ENCODE measurements at regions not wholly inside any gene's neighbourhood (a gene's known extent, or its start where the extent isn't known, plus 50 kb on each side); places are given as distances from the start of the nearest gene placed in this dataset.
"Not testable (repeated sequence)": the region's sequence is repeated elsewhere in the genome, so short reads cannot be mapped to it uniquely, and the experiment has no call there.

DNA sequence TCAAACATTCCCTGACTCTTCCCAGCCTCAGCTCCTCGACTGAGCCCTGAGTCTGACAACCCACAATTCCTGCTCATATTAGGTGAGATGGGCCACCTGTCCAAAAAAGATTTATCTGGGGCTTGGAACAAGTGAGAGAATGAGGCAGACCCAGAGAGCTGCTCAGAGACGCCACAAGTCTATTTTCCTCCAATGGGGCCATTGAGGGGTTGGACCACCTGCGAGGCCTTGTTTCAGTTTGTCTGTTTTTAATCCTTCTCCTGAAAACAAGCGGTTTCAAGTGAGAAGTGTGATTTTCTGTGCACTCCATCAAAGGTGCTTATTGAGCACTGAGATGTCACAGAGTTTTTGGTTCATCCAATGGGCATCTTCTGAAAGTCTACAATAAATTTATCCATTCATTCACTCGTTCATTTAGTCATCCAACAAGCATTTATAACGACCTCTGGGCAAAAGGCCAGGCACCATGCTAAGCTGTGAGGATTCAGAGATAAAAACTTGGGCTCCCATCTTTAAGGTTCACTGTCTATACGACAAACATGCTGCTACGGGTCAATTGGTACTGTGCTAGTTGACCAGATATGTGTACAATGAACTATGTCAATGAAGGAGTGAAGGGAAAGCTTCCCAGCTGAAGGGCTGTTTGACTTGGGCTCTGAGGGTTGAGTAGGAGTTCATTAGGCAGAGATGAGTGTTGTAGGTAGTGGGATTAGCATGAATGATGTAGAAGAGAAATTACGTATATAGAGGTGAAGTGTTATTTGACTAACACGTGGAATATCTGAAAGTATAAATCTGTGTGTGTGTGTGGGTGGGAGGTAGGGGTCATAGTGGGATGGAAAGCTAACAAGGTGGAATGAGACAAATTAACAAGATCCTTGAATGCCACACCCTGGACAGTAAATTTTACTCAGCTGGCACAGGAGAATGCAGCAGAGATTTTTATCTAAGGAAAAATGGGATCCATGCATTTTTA is 168.9 kb downstream of the MIAT start:
- Histone ChIP-seq H3K36me3 (ENCODE audit: insufficient read depth, low read length) (no peaks in the 10 kb centered on the region), H3K27ac (ENCODE audit: low read depth, low read length) (no peak overlapping the region), H3K27me3 (ENCODE audit: insufficient read depth, low read length) (0 out of 2 replicates have a peak, but pooled peaks cover 1% of the 10 kb centered on the region), H3K4me3 (ENCODE audit: low read depth, low read length) (no peak overlapping the region), H3K79me2 (ENCODE audit: control insufficient read depth, insufficient read depth, low read length, unreplicated experiment) (no peaks in the 10 kb centered on the region), H3K4me1 (ENCODE audit: control insufficient read depth, insufficient read depth, low read length, unreplicated experiment) (no peaks in the 10 kb centered on the region), H2AFZ (ENCODE audit: low read length, unreplicated experiment) (no peak overlapping the region)

DNA sequence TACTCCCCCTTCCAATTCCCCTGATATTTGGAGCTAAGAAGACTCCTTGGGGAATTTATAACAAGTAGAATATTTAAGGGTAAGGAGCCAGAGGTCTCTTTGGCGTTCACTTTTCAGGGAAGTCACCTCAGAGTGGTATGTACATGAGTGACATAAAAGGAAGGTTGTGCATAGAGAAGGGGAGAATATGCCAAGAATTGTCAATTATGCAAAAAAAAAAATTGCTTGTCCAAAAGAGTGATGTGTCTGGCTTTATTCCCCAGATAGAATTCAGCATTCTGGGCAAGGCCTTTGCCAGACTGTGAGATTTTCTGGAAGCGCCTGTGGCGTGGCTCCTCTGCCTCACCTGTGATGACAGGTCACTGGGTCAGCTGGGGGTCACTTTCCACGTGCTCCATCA is 170.2 kb downstream of the MIAT start:
- no peaks in the 10 kb centered on the region for H3K4me1 ChIP-seq (ENCODE audit: control insufficient read depth, insufficient read depth, low read length, unreplicated experiment)
- no peak overlapping the region for H3K27ac ChIP-seq (ENCODE audit: low read depth, low read length)
- H3K79me2 ChIP-seq (ENCODE audit: control insufficient read depth, insufficient read depth, low read length, unreplicated experiment) = no peaks in the 10 kb centered on the region
- no peaks in the 10 kb centered on the region for H3K36me3 ChIP-seq (ENCODE audit: insufficient read depth, low read length)
- no peak overlapping the region for H2AFZ ChIP-seq (ENCODE audit: low read length, unreplicated experiment)
- H3K27me3 ChIP-seq (ENCODE audit: insufficient read depth, low read length) = no peaks in the 10 kb centered on the region
- no peak overlapping the region for H3K4me3 ChIP-seq (ENCODE audit: low read depth, low read length)

DNA sequence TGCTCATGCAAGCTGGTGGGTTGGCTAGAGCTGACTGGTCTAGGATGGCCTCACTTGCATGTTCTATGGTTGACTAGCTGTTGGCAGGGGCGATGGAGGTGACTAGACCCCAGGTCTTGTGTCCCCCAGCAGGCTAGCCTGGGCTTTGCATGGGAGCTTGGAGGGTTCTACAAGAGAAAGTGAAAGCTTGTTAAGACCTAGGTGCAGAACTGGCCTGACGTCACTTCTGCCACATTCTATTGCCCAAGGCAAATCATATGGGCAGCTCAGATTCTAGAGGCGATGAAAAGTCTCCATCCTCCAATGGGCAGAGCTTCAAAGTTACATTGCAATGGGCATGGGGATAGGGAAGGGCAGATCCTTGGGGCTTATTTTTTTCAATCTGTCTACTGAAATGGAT is 170.9 kb downstream of the MIAT start:
- Histone ChIP-seq H3K27ac (ENCODE audit: low read depth, low read length) (no peak overlapping the region), H3K36me3 (ENCODE audit: insufficient read depth, low read length) (no peaks in the 10 kb centered on the region), H3K4me3 (ENCODE audit: low read depth, low read length) (no peak overlapping the region), H3K27me3 (ENCODE audit: insufficient read depth, low read length) (no peaks in the 10 kb centered on the region), H3K79me2 (ENCODE audit: control insufficient read depth, insufficient read depth, low read length, unreplicated experiment) (no peaks in the 10 kb centered on the region), H2AFZ (ENCODE audit: low read length, unreplicated experiment) (no peak overlapping the region), H3K4me1 (ENCODE audit: control insufficient read depth, insufficient read depth, low read length, unreplicated experiment) (no peaks in the 10 kb centered on the region)

DNA sequence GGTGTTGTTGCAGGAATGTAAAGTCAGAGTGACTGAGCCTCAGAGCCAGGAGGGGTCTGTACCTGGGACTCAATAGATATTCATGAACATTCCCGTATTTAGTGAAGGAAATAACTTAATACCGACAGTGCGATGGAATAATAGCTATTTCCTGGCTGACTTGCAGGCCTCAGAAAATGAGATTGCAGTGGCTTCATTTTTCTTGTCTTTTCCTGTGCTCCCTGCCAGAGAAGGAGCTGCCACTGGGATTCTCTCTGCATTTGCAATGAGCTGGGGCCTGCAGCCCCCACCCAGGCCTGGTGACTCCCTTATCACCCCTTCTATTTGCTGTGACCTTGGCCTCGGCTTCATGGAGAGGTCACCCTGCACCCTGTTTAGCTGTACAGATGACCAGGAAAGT is 173.4 kb downstream of the MIAT start:
- no peak overlapping the region for H3K27ac ChIP-seq (ENCODE audit: low read depth, low read length)
- H3K4me1 ChIP-seq (ENCODE audit: control insufficient read depth, insufficient read depth, low read length, unreplicated experiment) = no peaks in the 10 kb centered on the region
- no peaks in the 10 kb centered on the region for H3K27me3 ChIP-seq (ENCODE audit: insufficient read depth, low read length)
- H3K36me3 ChIP-seq (ENCODE audit: insufficient read depth, low read length) = no peaks in the 10 kb centered on the region
- no peak overlapping the region for H3K4me3 ChIP-seq (ENCODE audit: low read depth, low read length)
- H3K79me2 ChIP-seq (ENCODE audit: control insufficient read depth, insufficient read depth, low read length, unreplicated experiment) = no peaks in the 10 kb centered on the region
- no peak overlapping the region for H2AFZ ChIP-seq (ENCODE audit: low read length, unreplicated experiment)

DNA sequence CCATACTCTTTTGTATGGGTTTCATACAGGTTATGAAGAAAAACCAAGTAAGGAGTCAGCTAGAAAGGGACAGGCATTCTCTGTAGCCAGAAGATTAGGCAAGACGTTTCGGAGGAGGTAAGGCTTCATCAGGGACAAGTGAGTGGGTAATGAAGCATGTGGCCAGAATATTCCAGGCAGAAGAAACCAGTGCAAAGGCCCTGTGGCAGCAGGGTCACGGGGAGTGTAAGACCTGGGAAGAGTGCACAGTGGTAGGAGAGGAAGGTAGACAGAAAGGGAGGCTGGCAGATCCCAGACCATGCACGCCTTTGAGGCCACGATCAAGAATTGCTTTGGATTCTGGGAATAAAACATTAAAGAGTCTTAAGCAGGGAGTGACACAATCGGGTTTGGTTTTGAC is 177.6 kb downstream of the MIAT start:
- Histone ChIP-seq H2AFZ (ENCODE audit: low read length, unreplicated experiment) (no peak overlapping the region), H3K27me3 (ENCODE audit: insufficient read depth, low read length) (no peaks in the 10 kb centered on the region), H3K79me2 (ENCODE audit: control insufficient read depth, insufficient read depth, low read length, unreplicated experiment) (no peaks in the 10 kb centered on the region), H3K36me3 (ENCODE audit: insufficient read depth, low read length) (no peaks in the 10 kb centered on the region), H3K4me1 (ENCODE audit: control insufficient read depth, insufficient read depth, low read length, unreplicated experiment) (no peaks in the 10 kb centered on the region), H3K4me3 (ENCODE audit: low read depth, low read length) (no peak overlapping the region), H3K27ac (ENCODE audit: low read depth, low read length) (no peak overlapping the region)

DNA sequence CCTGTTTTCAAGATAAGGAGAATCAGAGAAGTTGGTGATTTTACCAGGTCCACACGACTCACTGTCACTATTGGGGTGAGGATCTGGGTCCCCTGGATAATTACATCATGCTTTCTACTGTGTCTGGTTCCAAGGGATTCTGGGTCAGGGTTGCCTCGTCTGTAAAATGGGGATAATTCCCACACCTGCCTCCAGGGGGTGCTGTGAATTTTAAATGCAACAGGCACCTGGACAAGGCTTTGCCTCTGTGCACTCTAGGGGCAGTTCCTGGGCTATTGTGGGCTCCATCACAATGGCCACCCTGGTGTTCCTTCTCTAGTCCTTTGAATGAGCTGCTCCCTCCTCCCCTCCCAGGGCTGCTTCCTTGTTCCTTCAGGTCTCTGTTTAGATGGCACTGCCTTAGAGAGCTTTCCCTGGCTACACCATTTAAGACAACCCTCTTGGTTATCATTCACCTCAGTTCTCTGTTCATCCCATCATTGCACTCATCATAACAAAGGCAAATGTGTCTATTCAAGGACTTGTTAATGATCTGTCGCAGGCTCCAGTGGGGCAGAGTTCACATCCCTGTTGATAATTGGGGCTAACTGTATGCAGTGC is 178.6 kb downstream of the MIAT start:
- H3K4me1 ChIP-seq (ENCODE audit: control insufficient read depth, insufficient read depth, low read length, unreplicated experiment) = no peaks in the 10 kb centered on the region
- H3K27me3 ChIP-seq (ENCODE audit: insufficient read depth, low read length) = 0 out of 2 replicates have a peak, but pooled peaks cover 2% of the 10 kb centered on the region
- no peaks in the 10 kb centered on the region for H3K36me3 ChIP-seq (ENCODE audit: insufficient read depth, low read length)
- no peak overlapping the region for H2AFZ ChIP-seq (ENCODE audit: low read length, unreplicated experiment)
- H3K27ac ChIP-seq (ENCODE audit: low read depth, low read length) = no peak overlapping the region
- no peaks in the 10 kb centered on the region for H3K79me2 ChIP-seq (ENCODE audit: control insufficient read depth, insufficient read depth, low read length, unreplicated experiment)
- H3K4me3 ChIP-seq (ENCODE audit: low read depth, low read length) = no peak overlapping the region

DNA sequence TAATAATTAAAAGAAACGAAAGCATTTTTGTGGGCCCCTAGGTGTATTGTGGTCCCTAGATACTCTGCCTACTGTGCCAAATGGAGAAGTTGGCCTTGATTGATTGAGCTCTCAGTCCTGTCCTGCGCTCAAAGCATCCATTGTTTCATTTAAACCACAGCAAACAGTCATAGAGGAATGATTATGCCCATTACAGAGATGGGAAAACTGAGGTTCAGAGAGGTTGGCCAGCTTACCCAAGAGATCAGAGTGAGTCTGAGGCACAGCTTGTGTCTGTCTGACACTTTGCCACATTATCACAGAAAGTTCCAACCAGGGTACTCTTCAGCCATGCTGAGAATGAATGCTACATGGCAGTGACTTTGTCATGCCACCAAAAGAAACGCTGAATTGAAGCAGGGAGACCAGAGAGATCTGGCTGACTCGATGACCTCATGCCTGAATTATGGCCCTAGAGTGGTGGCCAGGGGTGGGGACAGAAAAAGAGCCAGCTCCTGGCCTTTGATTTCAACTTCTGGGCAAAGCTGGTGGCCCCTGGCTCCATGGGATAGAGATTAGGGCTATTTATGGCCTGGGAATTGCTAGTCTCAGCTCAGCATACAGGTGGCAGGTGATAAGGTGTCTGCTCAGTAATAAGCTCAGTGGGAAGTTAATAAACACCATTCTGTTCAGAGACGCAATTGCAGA is 180.5 kb downstream of the MIAT start:
- H3K4me1 ChIP-seq (ENCODE audit: control insufficient read depth, insufficient read depth, low read length, unreplicated experiment) = no peaks in the 10 kb centered on the region
- no peak overlapping the region for H3K4me3 ChIP-seq (ENCODE audit: low read depth, low read length)
- H3K27ac ChIP-seq (ENCODE audit: low read depth, low read length) = no peak overlapping the region
- H3K36me3 ChIP-seq (ENCODE audit: insufficient read depth, low read length) = no peaks in the 10 kb centered on the region
- no peak overlapping the region for H2AFZ ChIP-seq (ENCODE audit: low read length, unreplicated experiment)
- no peaks in the 10 kb centered on the region for H3K79me2 ChIP-seq (ENCODE audit: control insufficient read depth, insufficient read depth, low read length, unreplicated experiment)
- H3K27me3 ChIP-seq (ENCODE audit: insufficient read depth, low read length) = peaks cover 6% of the 10 kb centered on the region; the same call in 1 of the 2 replicates

DNA sequence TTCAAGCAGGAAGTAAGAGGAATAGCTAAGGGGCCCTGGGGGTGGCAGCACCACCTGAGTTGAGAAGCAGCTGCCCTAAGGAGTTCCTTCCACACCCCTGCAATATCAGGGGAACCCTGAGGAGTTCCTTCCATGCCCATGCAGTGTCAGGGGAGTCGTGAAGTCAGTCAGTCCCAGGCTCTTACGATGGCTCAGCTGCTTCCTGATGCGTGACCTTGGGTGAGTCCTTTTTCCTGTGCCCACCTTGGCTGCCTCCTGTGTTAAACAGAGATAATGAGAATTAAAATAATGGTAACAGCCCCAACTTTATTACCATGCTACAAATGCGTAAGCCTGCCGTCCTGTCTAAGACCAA is 181.1 kb downstream of the MIAT start:
- Histone ChIP-seq H3K4me1 (ENCODE audit: control insufficient read depth, insufficient read depth, low read length, unreplicated experiment) (no peaks in the 10 kb centered on the region), H3K79me2 (ENCODE audit: control insufficient read depth, insufficient read depth, low read length, unreplicated experiment) (no peaks in the 10 kb centered on the region), H3K27ac (ENCODE audit: low read depth, low read length) (no peak overlapping the region), H2AFZ (ENCODE audit: low read length, unreplicated experiment) (no peak overlapping the region), H3K36me3 (ENCODE audit: insufficient read depth, low read length) (no peaks in the 10 kb centered on the region), H3K4me3 (ENCODE audit: low read depth, low read length) (no peak overlapping the region), H3K27me3 (ENCODE audit: insufficient read depth, low read length) (peaks cover 6% of the 10 kb centered on the region; the same call in 1 of the 2 replicates)

DNA sequence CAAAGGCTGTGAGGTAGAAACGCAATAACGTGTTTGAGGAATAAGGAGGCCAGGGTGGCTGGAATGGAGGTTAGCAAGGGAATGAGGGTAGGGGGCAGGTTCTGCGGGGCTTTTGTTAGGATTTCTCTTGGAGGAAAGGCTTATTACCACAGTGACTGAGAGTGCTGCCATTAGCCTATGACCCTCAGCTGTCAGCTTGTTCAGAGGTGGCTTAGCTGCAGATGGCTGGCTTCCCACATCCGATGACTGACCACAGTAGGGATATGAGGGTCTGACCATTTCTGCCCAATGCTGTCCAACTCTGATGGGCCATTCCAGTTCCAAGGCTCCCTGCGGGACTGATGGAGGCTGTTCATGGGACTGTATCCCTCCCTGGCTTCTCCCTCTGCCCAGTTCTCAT is 181.8 kb downstream of the MIAT start:
- no peak overlapping the region for H3K4me3 ChIP-seq (ENCODE audit: low read depth, low read length)

DNA sequence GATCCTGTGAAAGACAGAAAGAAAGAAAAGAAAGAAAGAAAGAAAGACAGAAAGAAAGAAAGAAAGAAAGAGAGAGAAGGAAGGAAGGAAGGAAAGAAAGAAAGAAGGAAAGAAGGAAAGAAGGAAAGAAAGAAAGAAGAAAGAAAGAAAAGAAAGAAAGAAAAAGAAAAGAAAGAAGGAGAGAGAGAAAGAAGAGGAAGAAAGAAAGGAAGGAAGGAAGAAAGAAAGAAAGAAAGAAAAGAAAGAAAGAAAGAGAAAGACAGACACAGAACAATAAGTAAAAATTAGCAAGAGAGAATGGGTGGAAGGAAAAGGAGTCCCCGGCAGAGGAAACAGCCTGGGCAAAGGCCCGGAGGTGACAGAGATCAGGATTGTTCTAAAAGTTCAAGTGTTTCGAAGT is 183.4 kb downstream of the MIAT start:
- H2AFZ ChIP-seq (ENCODE audit: low read length, unreplicated experiment); H3K4me3 ChIP-seq (ENCODE audit: low read depth, low read length); H3K27ac ChIP-seq (ENCODE audit: low read depth, low read length); H3K4me1 ChIP-seq (ENCODE audit: control insufficient read depth, insufficient read depth, low read length, unreplicated experiment); H3K36me3 ChIP-seq (ENCODE audit: insufficient read depth, low read length); H3K27me3 ChIP-seq (ENCODE audit: insufficient read depth, low read length); H3K79me2 ChIP-seq (ENCODE audit: control insufficient read depth, insufficient read depth, low read length, unreplicated experiment): not testable (repeated sequence)

More for the DNA sequence above, 181.8 kb downstream of the MIAT start:
- Histone ChIP-seq H3K27me3 (ENCODE audit: insufficient read depth, low read length) (peaks cover 6% of the 10 kb centered on the region; the same call in 1 of the 2 replicates), H2AFZ (ENCODE audit: low read length, unreplicated experiment) (no peak overlapping the region), H3K27ac (ENCODE audit: low read depth, low read length) (no peak overlapping the region), H3K36me3 (ENCODE audit: insufficient read depth, low read length) (no peaks in the 10 kb centered on the region), H3K79me2 (ENCODE audit: control insufficient read depth, insufficient read depth, low read length, unreplicated experiment) (no peaks in the 10 kb centered on the region), H3K4me1 (ENCODE audit: control insufficient read depth, insufficient read depth, low read length, unreplicated experiment) (no peaks in the 10 kb centered on the region)
